HG02870 (cell line): ENCODE measurements at regions not wholly inside any gene's neighbourhood (a gene's known extent, or its start where the extent isn't known, plus 50 kb on each side); places are given as distances from the start of the nearest gene placed in this dataset.

Source experiments
- ATAC-seq: cut with Tn5 transposase; IDR thresholded peaks from one replicate; pipeline ENCODE4 v1.9.1; 2021; ENCODE audit warnings: mild to moderate bottlenecking, moderate library complexity; ENCODE audit not compliant: unreplicated experiment

DNA sequence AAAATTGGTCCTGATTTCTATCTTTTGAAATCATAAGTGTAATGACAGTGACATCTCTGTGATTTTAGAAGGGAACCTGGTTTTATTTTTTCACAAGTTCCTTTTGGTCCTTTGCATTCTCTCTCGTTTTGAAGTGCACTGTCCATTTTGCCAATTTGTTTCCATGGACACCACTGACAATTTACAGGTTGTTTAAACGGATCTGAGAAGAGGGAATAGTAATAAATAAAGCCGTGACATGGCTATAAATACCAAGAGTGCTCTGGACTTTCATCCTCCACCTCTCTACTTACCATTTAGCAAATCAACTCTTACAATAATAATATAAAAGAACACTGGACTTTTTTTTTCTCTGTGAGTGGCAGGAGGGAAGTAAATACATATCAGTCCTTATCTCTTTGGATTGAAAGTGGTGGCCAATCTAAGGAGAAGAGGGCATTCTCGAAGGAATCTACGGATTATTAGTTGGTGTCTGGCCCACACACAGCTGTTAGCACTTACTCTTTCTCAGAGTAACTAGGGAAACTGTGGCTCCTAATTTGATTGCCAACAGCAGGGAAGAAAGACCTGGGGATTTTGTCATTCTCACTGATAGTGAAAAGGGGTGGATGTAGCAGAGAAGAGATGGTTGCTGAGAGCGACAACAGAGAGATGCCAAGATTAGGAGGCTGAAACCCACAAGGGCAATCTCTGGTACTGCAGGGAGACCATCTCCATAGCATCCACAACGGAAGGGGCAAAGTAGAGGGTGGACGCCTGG is 108.7 kb upstream of the FSHR start:
- no peak for ATAC-seq

- no peak for ATAC-seq
Measured at GRCh38 chr2:49261781-49262180, 107.5 kb upstream of the FSHR start.

GRCh38 chr2:49260979-49261538 is 106.7 kb upstream of the FSHR start:
- no peak for ATAC-seq

- ATAC-seq, result no peak
Measured at GRCh38 chr2:49259926-49260325, 105.6 kb upstream of the FSHR start.

GRCh38 chr2:49255409-49255971 is 101.2 kb upstream of the FSHR start:
- no peak for ATAC-seq

GRCh38 chr2:49254401-49254800 is 100.1 kb upstream of the FSHR start:
- no peak for ATAC-seq

DNA sequence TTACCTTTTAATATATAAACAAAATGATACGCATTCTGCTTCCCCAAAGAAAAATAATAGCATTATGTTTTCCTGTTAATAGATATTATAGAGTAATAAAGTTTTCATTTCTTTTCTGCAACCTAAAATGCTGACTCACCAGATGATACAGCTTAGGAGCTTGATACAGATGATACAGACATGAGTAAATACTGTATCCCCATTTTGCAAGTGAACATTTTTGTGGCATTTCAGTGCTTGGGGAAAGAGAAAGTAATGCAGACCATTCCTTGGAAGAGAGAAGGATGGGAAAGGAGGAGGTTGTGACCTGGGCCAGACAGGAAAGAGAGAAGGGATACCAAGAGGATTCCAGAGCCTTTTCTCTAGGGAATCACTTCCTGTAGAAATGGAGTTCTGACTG is 97.5 kb upstream of the FSHR start:
- ATAC-seq, result no peak

DNA sequence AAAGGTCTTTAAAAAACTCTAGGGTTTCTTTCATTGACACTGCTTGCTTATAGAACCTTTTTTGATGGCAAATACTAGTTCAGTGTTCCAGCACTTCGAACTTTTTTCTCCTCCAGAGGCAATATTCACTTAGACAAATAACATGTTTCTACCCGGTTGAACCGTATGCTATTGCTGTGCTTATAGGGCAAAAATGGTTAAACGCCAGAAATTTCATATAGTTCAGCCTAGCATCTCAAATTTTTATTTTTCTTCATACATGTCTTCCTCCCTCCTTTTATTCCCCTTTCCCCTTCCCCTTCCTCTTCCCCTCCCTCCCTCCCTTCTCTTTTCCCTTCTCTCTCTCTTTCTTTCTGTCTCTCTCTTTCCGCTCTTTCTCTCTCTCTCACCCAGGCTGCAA is 96.9 kb upstream of the FSHR start:
- ATAC-seq, result no peak

DNA sequence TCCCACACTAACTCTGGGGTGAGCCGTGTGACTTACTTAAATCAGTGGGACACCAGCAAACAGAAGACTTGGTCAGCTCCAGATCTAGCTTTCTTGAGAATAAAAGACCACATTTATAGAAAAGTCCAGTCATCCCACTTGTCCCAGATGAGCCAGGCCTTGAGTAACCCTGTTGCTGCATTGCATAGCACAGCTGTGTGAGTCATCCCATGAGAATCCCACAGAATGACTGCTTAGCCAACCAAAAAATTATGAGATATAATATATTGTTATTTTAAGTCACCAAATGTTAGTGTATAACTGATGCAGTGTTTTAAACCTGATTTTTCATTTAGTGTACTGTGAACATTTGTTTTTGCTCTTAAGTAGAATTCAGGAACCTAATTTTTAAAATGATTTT is 94.2 kb upstream of the FSHR start:
- no peak for ATAC-seq

DNA sequence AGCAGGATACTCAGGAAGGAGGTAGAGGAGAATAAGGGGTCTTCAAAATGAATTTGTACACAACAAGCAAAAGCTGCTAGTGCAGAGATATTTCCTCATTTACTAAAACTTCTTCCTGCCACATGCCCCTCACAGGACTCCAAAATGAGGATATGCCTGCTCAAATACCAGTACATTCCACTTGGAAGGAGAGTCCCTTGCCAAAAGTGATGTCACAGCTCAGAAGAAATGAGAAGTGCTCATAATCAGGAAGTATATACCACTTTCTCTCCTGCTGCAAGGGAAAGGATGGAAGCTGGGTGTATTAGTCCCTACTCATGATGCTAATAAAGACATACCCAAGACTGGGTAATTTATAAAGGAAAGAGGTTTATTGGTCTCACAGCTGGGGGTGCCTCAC is 87.7 kb upstream of the FSHR start:
- ATAC-seq, result no peak

DNA sequence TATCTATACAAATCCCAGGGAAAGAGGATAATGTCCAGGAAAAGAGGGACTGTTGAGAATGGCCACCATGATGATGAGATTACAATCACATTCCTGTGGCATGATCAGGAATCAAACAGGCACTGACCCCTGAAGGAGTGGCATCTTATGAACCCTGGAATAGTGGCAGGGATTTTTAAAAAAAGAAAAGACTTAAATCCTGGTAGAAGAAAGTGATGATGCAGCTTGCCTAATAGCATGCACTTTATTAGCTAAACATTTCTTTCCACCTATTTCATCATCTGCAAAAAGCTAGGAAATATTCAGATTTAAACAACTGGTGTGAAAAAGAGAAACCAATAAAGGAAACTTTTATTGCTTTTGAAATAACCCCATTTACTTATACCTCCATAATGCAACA is 87.2 kb upstream of the FSHR start:
- ATAC-seq, result no peak

GRCh38 chr2:49240608-49241007 is 86.3 kb upstream of the FSHR start:
- no peak for ATAC-seq

DNA sequence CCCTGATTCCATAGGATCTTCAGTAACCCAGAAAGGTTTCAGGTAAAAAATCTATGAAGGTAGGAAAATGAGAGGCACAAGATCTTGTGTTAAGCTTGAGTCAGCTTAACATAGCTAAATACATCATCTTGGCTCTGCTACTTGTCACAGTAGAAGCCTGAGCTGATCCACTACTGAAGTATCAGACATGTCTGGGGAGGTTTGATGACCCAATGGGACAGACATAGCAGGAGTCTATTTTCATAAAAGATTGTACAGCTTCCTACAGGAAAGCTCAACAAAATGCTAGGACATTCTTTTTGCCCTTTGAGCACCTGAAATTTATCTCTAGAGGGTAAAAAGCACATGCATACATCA is 84.3 kb upstream of the FSHR start:
- no peak for ATAC-seq

DNA sequence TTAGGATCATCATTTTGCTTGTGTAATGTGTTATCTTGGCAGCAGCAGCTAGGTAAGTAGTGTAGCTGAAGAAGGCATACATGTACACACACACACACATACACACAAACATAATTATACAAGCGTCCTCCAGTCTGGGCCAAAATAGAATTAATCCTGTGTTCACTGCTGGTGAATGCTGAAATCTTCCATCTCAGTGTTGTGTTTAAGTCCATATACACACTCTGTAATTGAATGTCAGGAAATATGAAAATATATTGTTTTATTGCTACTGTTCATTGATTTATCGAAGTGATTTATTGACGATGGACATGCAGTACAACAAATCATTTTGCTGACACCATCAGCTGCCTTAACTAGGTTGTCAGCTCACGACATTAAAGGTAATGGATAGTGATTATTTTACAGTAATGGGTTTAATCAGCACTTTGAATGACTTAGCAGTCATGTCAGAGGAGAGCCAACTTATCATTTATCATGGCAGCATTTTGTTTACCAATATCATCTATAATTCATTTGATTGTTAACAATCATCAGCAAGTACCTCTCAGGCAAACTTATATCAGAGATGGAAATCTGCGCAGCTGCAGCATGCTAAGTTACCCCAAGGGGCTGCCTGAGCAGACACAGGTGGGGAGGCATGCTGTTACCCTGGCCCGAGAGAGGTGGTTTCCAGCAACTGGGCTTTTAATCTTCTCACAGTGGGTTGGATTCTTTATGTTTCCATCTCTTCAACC is 83.7 kb upstream of the FSHR start:
- no peak for ATAC-seq

DNA sequence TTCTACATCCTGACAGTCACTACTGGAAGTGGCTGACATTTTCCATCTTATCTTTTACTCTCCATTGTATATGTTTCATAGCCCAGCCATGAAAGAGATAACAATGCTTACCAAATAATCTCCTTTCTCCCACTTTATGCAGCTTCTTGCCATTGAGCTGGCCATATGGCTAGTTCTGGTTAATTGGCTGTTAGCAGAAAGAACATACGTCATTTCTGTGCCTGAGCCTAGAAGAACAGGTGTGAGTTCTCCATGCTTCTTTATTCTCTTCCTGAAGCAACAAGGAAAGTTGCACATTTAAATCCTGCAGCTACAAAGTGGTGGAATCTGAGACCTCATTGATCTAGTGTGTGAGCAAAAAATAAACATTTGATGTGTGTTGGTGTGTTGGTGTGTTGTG is 82.0 kb upstream of the FSHR start:
- ATAC-seq, result no peak

GRCh38 chr2:49226360-49226759 is 72.0 kb upstream of the FSHR start:
- ATAC-seq, result no peak

DNA sequence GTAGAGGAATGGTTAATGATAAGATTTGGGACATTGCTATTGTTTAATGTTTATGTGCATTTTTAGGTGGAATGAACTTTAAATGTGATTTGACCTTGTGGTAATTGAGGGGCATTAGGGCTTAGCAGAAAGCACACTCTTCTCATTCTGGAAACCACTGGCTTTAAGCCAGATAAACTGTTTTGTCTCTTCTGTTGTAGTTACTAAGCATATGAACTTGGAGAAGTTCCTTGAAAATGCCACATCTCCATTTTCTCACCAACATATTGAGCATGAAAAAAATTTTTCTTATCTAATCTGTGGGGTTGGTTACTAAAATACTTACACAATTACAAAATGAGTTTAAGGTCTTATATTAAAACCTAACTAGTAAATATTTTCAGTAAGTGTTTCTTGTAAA is 70.8 kb upstream of the FSHR start:
- ATAC-seq, result no peak

GRCh38 chr2:49224426-49225010 is 70.2 kb upstream of the FSHR start:
- ATAC-seq, result no peak

DNA sequence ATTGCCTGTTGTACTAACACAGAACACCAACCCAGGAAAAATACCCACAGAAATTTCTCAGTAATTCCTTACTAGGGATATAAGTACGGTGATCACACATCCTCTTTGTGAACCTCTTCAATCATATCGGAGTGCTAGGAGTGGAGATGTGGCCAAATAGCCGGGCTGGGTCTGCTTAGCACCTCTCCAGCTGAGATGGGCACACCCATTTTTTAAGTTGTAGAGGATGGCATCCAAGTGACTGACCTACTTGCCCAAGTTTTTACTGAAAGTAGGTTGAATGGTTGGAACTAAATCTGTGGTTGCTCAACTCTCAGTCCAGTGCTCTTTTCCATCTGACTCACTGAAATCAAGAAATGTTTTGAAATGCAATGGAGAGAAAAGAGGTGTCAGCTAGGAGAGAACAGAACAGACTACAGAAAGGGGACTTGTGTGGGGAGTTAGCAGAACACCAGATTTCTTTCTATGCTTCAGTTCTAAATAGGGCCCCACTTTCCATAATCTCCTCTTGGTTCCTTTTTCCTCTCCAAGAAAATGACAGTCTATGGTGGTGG is 68.7 kb upstream of the FSHR start:
- ATAC-seq, result no peak

DNA sequence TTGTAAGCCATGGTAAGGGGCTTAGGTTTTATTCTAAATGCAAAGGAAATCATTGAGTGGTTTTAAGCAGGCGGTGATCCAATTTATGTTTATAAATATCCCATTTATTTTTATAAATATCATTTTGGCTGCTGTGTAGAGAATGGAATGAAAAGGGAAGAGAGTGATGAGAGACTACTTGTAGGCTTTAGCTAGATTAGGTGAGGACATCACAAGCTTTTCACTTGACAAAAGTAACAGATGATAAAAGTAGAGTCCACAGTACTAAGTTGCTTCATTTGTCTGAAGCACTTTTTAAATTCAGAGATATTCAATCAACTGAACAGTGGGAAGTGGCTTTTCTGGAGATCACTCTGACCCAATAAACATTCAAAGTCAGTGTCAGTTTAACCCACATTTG is 65.4 kb upstream of the FSHR start:
- ATAC-seq, result no peak

GRCh38 chr2:49210191-49210590 is 55.9 kb upstream of the FSHR start:
- ATAC-seq, result no peak
